ENCODE measurements at regions not wholly inside any gene's neighbourhood (a gene's known extent, or its start where the extent isn't known, plus 50 kb on each side); places are given as distances from the start of the nearest gene placed in this dataset.
"Not testable (repeated sequence)": the region's sequence is repeated elsewhere in the genome, so short reads cannot be mapped to it uniquely, and the experiment has no call there.

- DNase-seq (ENCODE audit: low read depth in 2 of 2) = no peak
These were observed 225.2 kb downstream of the KTN1 start for GRCh38 chr14:55805250-55805649.

GRCh38 chr14:55807053-55807880 lies 227.3 kb downstream of the KTN1 start:
- no peak for DNase-seq (ENCODE audit: low read depth in 2 of 2)

GRCh38 chr14:55807881-55808379 lies 227.9 kb downstream of the KTN1 start:
- no peak for DNase-seq (ENCODE audit: low read depth in 2 of 2)

- DNase-seq (ENCODE audit: low read depth in 2 of 2) = no peak
These were observed 233.6 kb downstream of the KTN1 start for GRCh38 chr14:55813630-55814029.

- DNase-seq (ENCODE audit: low read depth in 2 of 2) = no peak
These were observed 234.1 kb downstream of the KTN1 start for GRCh38 chr14:55814064-55814463.

GRCh38 chr14:55814873-55815272 lies 234.9 kb downstream of the KTN1 start:
- DNase-seq (ENCODE audit: low read depth in 2 of 2) = no peak

GRCh38 chr14:55816225-55816624 lies 236.2 kb downstream of the KTN1 start:
- no peak for DNase-seq (ENCODE audit: low read depth in 2 of 2)

GRCh38 chr14:55819610-55820304 lies 239.8 kb downstream of the KTN1 start:
- DNase-seq (ENCODE audit: low read depth in 2 of 2) = no peak

GRCh38 chr14:55822906-55823305 lies 242.9 kb downstream of the KTN1 start:
- no peak for DNase-seq (ENCODE audit: low read depth in 2 of 2)

GRCh38 chr14:55832122-55832911 lies 252.3 kb downstream of the KTN1 start:
- DNase-seq (ENCODE audit: low read depth in 2 of 2) = no peak

GRCh38 chr14:55832974-55833373 lies 253.0 kb downstream of the KTN1 start:
- DNase-seq (ENCODE audit: low read depth in 2 of 2) = no peak

- no peak for DNase-seq (ENCODE audit: low read depth in 2 of 2)
These were observed 254.4 kb downstream of the KTN1 start for GRCh38 chr14:55834390-55834789.

GRCh38 chr14:55835985-55836384 lies 256.0 kb downstream of the KTN1 start:
- no peak for DNase-seq (ENCODE audit: low read depth in 2 of 2)

- DNase-seq (ENCODE audit: low read depth in 2 of 2) = no peak
These were observed 257.5 kb downstream of the KTN1 start for GRCh38 chr14:55837467-55837866.

GRCh38 chr14:55838529-55839052 lies 258.6 kb downstream of the KTN1 start:
- DNase-seq (ENCODE audit: low read depth in 2 of 2) = no peak

GRCh38 chr14:55839301-55839947 lies 259.4 kb downstream of the KTN1 start:
- not testable (repeated sequence) for DNase-seq (ENCODE audit: low read depth in 2 of 2)

GRCh38 chr14:55840821-55841220 lies 260.8 kb downstream of the KTN1 start:
- DNase-seq (ENCODE audit: low read depth in 2 of 2) = no peak

GRCh38 chr14:55841625-55842024 lies 261.6 kb downstream of the KTN1 start:
- no peak for DNase-seq (ENCODE audit: low read depth in 2 of 2)

- no peak for DNase-seq (ENCODE audit: low read depth in 2 of 2)
These were observed 263.9 kb downstream of the KTN1 start for GRCh38 chr14:55843718-55844403.

GRCh38 chr14:55845963-55846825 lies 266.2 kb downstream of the KTN1 start:
- no peak for DNase-seq (ENCODE audit: low read depth in 2 of 2)

Data from fibroblast of skin of left quadriceps (primary cell).